KMS-11 (cell line): ENCODE measurements at regions not wholly inside any gene's neighbourhood (a gene's known extent, or its start where the extent isn't known, plus 50 kb on each side); places are given as distances from the start of the nearest gene placed in this dataset.

Experiments used
- H2AFZ ChIP-seq: fragments of 200-600 bp; sonication (generic); 2 replicates; pipeline ENCODE4 v1.6.1; 2016; ENCODE audit warnings: antibody characterized with exemption, mixed run types, low read depth
- H3K27ac ChIP-seq: fragments of 200-600 bp; sonication (generic); 2 replicates; pipeline ENCODE4 v1.6.1; 2016; ENCODE audit warnings: mild to moderate bottlenecking, mixed run types
- H3K27me3 ChIP-seq: fragments of 200-600 bp; sonication (generic); 2 replicates; pipeline ENCODE4 v1.6.1; 2017; ENCODE audit warnings: mild to moderate bottlenecking, low read depth, mixed run types, moderate library complexity; ENCODE audit not compliant: insufficient read depth
- H3K36me3 ChIP-seq: fragments of 200-600 bp; sonication (generic); 2 replicates; pipeline ENCODE4 v1.6.1; 2017; ENCODE audit warnings: mild to moderate bottlenecking, mixed run types; ENCODE audit not compliant: insufficient read depth
- H3K4me1 ChIP-seq: fragments of 200-600 bp; sonication (generic); 2 replicates; pipeline ENCODE4 v1.6.1; 2016; ENCODE audit warnings: mild to moderate bottlenecking, low read depth, mixed run types; ENCODE audit not compliant: poor library complexity, severe bottlenecking
- H3K4me2 ChIP-seq: fragments of 200-600 bp; sonication (generic); 2 replicates; pipeline ENCODE4 v1.7.0; 2016; ENCODE audit warnings: mild to moderate bottlenecking, mixed run types
- H3K4me3 ChIP-seq: fragments of 200-600 bp; sonication (generic); IDR thresholded peaks from 2 replicates; pipeline ENCODE4 v1.6.1; 2017; ENCODE audit warnings: low read depth, low read length, mixed read lengths; ENCODE audit not compliant: insufficient read depth
- H3K79me2 ChIP-seq: fragments of 200-600 bp; sonication (generic); 2 replicates; pipeline ENCODE4 v1.6.1; 2016; ENCODE audit warnings: low read depth, mixed run types; ENCODE audit not compliant: insufficient read depth
- H3K9ac ChIP-seq: fragments of 200-600 bp; sonication (generic); 2 replicates; pipeline ENCODE4 v1.6.1; 2016; ENCODE audit warnings: mild to moderate bottlenecking, mixed run types
- H4K20me1 ChIP-seq: fragments of 200-600 bp; sonication (generic); 2 replicates; pipeline ENCODE4 v1.6.1; 2016; ENCODE audit warnings: mild to moderate bottlenecking, mixed run types; ENCODE audit not compliant: insufficient read depth
- TF ChIP-seq, protein P1 (sequence below): fragments of 200-600 bp; sonication (generic); conservative IDR thresholded peaks from 2 replicates; pipeline ENCODE4 v1.6.1; 2017; ENCODE audit warnings: low read depth, mild to moderate bottlenecking, antibody characterized with exemption, low read length, moderate library complexity, mixed read lengths

DNA sequence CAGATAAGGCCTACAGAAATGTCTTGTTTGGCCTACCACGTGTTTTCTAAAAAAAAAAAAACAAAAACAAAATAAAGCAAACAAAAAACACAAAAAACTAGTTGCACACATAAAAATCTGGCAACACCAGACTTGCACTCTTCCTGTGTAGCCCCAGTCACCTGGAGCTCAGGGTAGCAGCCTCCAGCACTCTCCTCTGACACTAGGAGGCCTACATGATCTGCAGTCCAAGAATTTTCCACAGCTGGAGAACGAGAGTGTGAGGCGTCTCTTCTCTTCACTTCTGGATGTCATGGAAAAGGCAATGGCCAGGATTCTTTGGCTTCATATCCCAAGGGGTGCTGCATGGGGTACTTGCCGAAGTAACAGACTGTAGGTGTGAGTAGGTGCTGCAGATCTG, 310.2 kb upstream of the SALL1 start:
- Histone ChIP-seq H3K4me3 (no peak overlapping the region), H3K4me2 (no peak overlapping the region), H2AFZ (no peak overlapping the region), H3K79me2 (no peaks in the 10 kb centered on the region), H3K27me3 (no peaks in the 10 kb centered on the region), H4K20me1 (no peaks in the 10 kb centered on the region), H3K9ac (no peak overlapping the region), H3K36me3 (no peaks in the 10 kb centered on the region), H3K4me1 (no peaks in the 10 kb centered on the region), H3K27ac (no peak overlapping the region)
- TF ChIP-seq, protein P1, sequence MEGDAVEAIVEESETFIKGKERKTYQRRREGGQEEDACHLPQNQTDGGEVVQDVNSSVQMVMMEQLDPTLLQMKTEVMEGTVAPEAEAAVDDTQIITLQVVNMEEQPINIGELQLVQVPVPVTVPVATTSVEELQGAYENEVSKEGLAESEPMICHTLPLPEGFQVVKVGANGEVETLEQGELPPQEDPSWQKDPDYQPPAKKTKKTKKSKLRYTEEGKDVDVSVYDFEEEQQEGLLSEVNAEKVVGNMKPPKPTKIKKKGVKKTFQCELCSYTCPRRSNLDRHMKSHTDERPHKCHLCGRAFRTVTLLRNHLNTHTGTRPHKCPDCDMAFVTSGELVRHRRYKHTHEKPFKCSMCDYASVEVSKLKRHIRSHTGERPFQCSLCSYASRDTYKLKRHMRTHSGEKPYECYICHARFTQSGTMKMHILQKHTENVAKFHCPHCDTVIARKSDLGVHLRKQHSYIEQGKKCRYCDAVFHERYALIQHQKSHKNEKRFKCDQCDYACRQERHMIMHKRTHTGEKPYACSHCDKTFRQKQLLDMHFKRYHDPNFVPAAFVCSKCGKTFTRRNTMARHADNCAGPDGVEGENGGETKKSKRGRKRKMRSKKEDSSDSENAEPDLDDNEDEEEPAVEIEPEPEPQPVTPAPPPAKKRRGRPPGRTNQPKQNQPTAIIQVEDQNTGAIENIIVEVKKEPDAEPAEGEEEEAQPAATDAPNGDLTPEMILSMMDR, result no peak

DNA sequence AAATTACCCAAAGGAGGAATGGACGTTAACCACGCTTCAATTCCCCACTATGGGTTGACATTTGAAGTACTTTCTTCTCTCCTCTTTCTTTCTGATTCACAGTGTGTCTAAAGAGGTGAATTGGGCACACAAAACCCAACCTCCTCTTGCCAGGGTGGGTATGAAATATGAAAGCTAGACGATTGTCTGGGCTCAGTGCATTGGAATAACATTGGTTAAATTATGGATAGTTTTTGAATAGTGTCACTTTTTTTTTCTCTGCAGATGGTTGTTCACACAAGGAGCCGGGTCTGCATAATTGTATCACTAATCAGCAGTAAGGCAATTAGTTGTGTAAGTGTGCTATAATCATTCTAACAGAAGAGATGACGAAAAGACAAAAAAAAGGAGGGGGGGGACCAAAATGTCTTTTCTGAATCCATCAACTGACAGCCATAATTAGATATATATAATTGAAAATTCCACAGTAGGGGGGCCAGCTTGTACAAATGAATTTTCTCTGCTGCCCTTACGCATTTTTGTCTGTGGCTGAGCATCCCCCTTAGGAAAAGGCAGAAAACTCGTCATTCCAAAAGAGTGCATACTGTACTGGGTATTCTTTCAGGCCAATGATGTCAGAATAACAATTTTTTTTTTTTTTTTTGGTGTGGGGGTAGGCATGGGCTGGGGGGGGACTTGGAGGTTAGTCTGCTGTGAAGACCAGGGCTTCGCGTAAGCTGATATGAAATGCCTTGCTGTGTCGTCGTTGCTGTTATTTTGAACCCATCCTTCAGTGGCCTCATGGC, 307.5 kb upstream of the SALL1 start:
- no peak overlapping the region for H3K9ac ChIP-seq

DNA sequence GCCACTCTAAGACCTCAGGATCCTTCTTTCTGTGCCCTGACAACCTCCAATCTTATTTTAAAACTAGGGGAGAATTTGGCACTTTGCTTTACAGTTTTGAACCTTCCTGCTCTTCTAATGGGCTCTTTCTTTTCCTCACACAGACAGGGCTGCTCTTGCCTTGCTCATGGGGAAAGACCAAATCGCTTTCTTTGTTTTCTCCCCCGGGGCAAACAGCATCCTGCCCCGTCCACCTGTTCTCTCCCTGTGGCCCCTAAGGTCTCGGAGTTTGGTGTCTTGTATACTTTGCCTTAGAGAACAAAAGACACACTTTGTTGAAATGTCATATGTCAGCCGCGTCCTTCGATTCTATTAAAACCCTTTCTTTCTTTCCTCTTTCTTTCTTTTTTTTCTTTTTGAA, 306.7 kb upstream of the SALL1 start:
- Histone ChIP-seq H2AFZ (no peak overlapping the region), H3K4me3 (no peak overlapping the region), H3K79me2 (no peaks in the 10 kb centered on the region), H3K36me3 (no peaks in the 10 kb centered on the region), H3K27ac (no peak overlapping the region), H4K20me1 (no peaks in the 10 kb centered on the region), H3K4me1 (no peaks in the 10 kb centered on the region), H3K27me3 (no peaks in the 10 kb centered on the region), H3K9ac (no peak overlapping the region), H3K4me2 (no peak overlapping the region)
- TF ChIP-seq, protein P1, result no peak

More for the DNA sequence above, 307.5 kb upstream of the SALL1 start:
- H2AFZ ChIP-seq, result no peak overlapping the region
- H3K27me3 ChIP-seq, result no peaks in the 10 kb centered on the region
- no peaks in the 10 kb centered on the region for H3K4me1 ChIP-seq
- H3K36me3 ChIP-seq, result no peaks in the 10 kb centered on the region
- H3K79me2 ChIP-seq, result no peaks in the 10 kb centered on the region
- TF ChIP-seq, protein P1, result no peak
- no peak overlapping the region for H3K4me3 ChIP-seq
- H3K27ac ChIP-seq, result no peak overlapping the region
- H3K4me2 ChIP-seq, result no peak overlapping the region
- no peaks in the 10 kb centered on the region for H4K20me1 ChIP-seq

DNA sequence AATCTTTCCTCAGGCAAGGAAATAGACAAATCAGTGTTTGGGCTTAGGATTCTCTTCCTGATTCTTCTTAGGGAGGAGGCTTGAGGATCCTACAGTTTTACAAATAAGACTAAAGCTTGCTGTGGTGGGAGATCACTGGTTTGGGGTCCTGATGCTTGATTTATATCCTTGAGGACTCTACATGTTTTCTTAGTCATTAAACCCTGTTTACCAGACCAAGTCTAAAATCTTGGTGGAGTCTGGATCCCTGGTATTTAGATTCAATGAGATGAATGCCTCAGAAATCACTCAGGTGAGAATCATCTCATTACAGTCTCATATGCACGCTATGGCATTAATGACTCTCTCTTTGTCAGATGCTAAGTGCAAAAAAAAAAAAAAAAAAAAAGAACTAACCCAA, 304.3 kb upstream of the SALL1 start:
- no peak overlapping the region for H3K27ac ChIP-seq
- no peaks in the 10 kb centered on the region for H3K79me2 ChIP-seq
- H2AFZ ChIP-seq, result no peak overlapping the region
- H3K4me3 ChIP-seq, result no peak overlapping the region
- H3K27me3 ChIP-seq, result no peaks in the 10 kb centered on the region
- no peaks in the 10 kb centered on the region for H4K20me1 ChIP-seq
- no peak overlapping the region for H3K9ac ChIP-seq
- H3K4me2 ChIP-seq, result no peak overlapping the region
- H3K4me1 ChIP-seq, result no peaks in the 10 kb centered on the region
- TF ChIP-seq, protein P1, result no peak
- H3K36me3 ChIP-seq, result no peaks in the 10 kb centered on the region
